Mucosa of descending colon (tissue), 3 donors: ENCODE measurements at regions not wholly inside any gene's neighbourhood (a gene's known extent, or its start where the extent isn't known, plus 50 kb on each side); places are given as distances from the start of the nearest gene placed in this dataset.

Experiments
- ATAC-seq: fragments of 200-7000 bp; cut with Tn5 transposase; one replicate; pipeline ENCODE4 v1.9.1; 2020; ENCODE audit warnings: mild to moderate bottlenecking, moderate library complexity
- DNase-seq, 3 donors: peaks; one replicate each; pipeline ENCODE4 v3.0.0-alpha.2; 2020
- H3K36me3 ChIP-seq: fragments of 200-600 bp; one replicate; pipeline ENCODE4 v1.8.0; 2021; ENCODE audit warnings: low read depth, mild to moderate bottlenecking
- H3K4me1 ChIP-seq: fragments of 200-600 bp; one replicate; pipeline ENCODE4 v1.8.0; 2021; ENCODE audit warnings: low read depth, mild to moderate bottlenecking
- H3K4me3 ChIP-seq: fragments of 200-600 bp; one replicate; pipeline ENCODE4 v1.8.0; 2021; ENCODE audit warnings: mild to moderate bottlenecking
- H3K9me3 ChIP-seq: fragments of 200-600 bp; one replicate; pipeline ENCODE4 v1.8.0; 2021; ENCODE audit warnings: mild to moderate bottlenecking
- intact Hi-C, 2 donors: fragments of 100-400 bp; cut with DNase I in 1 of 2; cut with micrococcal nuclease in 1 of 2; formaldehyde crosslinking; loops; one replicate each; pipeline versions ENCODE4 v1.11.0 to v1.11.1; 2022; cut with DNase I, micrococcal nuclease
- TF ChIP-seq, protein P1 (sequence below): fragments of 200-600 bp; IDR thresholded peaks from one replicate; pipeline ENCODE4 v1.8.0; 2022; ENCODE audit warnings: antibody characterized with exemption, mild to moderate bottlenecking
- donor health status: DM: no; HTN: no; CAD: no; lungs with moderate emphysema.
- donor health status: DM: no; HTN: no; CAD: no.
- donor health status: DM: no; HTN: yes; CAD: no.

DNA sequence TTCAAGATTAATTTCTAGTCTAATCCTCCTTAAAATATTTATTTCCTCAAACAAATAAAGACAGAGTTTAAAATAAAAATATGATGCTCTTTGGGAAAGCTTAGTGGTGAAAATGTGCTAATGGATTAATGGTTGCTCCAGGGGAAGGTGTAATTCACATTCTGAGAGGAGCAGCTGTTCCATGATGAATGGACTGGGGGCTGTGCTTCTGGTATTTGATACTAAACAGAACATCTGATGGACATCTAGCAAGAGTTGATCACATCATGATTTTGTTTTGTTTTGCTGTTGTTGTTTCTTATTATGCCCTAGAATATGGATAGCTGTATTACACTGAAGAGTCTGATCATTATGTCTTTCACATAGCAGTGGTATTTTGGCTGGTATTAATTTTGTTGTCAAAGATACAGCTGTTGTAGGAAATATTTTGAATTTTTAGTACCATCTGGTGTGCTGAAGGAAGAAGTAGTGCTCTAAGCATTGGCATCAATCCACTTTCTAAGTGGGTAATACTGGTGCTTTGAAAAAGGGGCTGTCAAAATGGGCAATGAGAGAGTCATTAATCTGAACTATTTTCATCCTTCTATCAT is 296.4 kb downstream of the ADAMTS20 start:
- H3K9me3 ChIP-seq, result peaks cover 3% of the 10 kb centered on the region
- H3K36me3 ChIP-seq, result no peaks in the 10 kb centered on the region
- H3K4me1 ChIP-seq, result no peaks in the 10 kb centered on the region
- no peak overlapping the region for H3K4me3 ChIP-seq
- TF ChIP-seq, protein P1, sequence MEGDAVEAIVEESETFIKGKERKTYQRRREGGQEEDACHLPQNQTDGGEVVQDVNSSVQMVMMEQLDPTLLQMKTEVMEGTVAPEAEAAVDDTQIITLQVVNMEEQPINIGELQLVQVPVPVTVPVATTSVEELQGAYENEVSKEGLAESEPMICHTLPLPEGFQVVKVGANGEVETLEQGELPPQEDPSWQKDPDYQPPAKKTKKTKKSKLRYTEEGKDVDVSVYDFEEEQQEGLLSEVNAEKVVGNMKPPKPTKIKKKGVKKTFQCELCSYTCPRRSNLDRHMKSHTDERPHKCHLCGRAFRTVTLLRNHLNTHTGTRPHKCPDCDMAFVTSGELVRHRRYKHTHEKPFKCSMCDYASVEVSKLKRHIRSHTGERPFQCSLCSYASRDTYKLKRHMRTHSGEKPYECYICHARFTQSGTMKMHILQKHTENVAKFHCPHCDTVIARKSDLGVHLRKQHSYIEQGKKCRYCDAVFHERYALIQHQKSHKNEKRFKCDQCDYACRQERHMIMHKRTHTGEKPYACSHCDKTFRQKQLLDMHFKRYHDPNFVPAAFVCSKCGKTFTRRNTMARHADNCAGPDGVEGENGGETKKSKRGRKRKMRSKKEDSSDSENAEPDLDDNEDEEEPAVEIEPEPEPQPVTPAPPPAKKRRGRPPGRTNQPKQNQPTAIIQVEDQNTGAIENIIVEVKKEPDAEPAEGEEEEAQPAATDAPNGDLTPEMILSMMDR, result no peak
- no peak for ATAC-seq
- no peak for DNase-seq
- intact Hi-C loops, result no loop called here

DNA sequence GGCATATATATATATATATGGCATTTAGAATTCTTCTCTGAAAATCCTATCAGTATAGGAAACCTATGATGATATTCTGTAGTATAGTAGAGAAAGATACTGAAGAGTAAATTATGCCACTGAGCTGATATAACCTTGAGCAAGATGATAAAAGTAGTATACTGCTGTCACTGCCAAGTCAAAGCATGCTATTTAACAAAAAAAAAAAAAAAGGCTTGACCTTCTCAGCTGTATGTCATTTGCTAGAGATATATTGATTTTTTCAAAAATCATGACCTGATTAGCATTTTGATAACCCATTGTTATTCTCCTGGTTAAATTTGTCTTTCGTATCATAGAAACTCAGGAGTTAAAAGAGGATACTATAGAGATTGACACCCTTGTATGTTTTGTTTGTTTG is 299.4 kb downstream of the ADAMTS20 start:
- no peaks in the 10 kb centered on the region for H3K4me1 ChIP-seq
- H3K4me3 ChIP-seq, result no peak overlapping the region
- H3K36me3 ChIP-seq, result no peaks in the 10 kb centered on the region
- ATAC-seq (no peak), DNase-seq (no peak)
- intact Hi-C loops, result no loop called here
- H3K9me3 ChIP-seq, result peaks cover 3% of the 10 kb centered on the region
- TF ChIP-seq, protein P1, result no peak

DNA sequence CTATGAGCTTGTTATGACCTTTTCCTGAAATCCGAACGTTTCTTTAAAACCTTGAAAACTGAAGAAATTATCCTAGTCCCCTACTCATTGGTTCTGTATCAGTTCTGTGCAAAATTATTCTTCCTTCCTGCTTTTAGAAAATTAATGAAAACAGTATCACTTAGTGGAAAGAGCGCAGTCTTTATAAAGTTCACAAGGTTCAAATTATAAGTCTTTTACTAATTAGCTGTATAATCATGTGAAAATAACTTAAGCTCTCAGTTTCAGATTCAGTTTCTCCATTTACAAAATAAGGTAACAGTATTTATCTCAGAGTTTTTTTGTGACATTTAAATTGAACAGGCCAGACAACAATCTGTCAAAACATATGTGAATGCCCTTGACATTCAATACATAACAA is 306.1 kb downstream of the ADAMTS20 start:
- intact Hi-C loops, result no loop called here
- no peak for DNase-seq
- Histone ChIP-seq H3K4me1 (no peaks in the 10 kb centered on the region), H3K36me3 (no peaks in the 10 kb centered on the region), H3K9me3 (no peaks in the 10 kb centered on the region), H3K4me3 (no peak overlapping the region)
- no peak for ATAC-seq
- TF ChIP-seq, protein P1, result no peak

DNA sequence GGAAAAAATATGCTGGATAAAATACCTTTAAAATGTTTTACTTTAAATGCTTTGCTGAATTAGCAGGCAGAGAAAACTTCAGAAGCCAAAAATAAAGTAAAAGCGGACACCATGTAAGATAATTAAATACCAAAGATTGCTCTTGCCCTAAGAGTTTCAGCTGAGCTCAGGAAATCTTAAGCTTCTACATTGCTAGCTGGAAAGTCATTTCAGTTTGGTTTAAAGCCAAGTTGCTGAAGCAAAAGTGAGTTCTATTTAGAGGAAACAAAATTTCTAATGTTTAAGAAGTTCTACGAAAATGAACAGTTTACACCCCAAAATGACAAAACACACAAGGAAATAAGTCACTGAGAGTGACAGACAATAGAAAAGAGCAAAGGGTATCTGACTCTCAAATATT is 310.0 kb downstream of the ADAMTS20 start:
- DNase-seq, result no peak
- TF ChIP-seq, protein P1, result no peak
- Histone ChIP-seq H3K36me3 (no peaks in the 10 kb centered on the region), H3K9me3 (peaks cover 7% of the 10 kb centered on the region), H3K4me1 (no peaks in the 10 kb centered on the region), H3K4me3 (no peak overlapping the region)
- intact Hi-C loops, result no loop called here
- no peak for ATAC-seq

DNA sequence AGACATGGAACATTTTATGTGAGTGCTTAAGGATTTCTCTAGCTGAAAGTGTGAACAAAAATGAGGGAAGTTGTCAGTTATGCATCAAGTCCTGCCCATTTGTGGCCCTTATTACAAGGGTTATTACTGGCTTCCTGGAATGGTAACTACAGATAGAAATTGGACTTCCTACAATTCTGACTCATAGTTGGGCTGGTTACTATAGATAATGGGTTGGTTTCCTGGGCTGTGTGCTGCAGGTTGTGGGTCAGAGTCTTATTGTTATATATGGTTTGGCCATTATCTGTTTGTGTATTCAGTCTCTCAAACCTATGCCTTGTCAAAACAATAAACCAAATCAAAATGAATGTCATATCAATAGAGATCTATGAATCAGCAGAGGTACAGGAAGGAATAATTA is 313.7 kb downstream of the ADAMTS20 start:
- DNase-seq (no peak), ATAC-seq (no peak)
- Histone ChIP-seq H3K4me3 (no peak overlapping the region), H3K36me3 (no peaks in the 10 kb centered on the region), H3K9me3 (peaks cover 7% of the 10 kb centered on the region), H3K4me1 (no peaks in the 10 kb centered on the region)
- intact Hi-C loops, result no loop called here
- TF ChIP-seq, protein P1, result no peak

DNA sequence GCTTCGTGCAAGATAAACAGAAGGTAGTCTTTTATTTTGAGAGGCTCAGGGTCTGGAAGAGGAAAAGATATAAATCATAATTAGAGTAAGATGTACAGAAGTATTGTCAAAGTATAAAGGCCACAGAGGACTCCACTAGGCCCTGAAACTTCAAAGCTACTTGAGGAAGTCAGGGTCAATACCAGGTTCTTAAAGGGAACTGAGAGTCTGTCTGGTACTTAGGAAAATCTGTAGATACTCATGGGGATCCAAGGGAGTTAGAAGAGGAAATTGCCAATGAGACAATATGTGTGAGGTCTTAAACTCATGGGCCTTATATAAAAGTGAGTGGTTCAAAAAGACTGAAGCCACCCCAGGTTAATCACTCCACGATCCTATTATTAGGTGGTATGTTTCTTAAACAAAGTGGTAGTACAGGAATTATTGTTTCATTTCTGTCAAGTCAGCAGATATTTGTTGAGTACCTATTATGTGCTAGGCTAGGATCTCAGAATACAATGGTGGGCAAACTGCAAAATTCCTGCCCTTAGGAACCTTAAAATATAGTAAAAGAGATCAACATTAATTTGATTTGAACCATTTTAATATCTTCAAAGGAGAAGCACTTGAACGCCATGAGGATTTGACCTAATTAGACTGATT is 314.6 kb downstream of the ADAMTS20 start:
- Histone ChIP-seq H3K36me3 (no peaks in the 10 kb centered on the region), H3K9me3 (peaks cover 7% of the 10 kb centered on the region), H3K4me1 (no peaks in the 10 kb centered on the region), H3K4me3 (no peak overlapping the region)
- TF ChIP-seq, protein P1, result no peak
- ATAC-seq (no peak), DNase-seq (no peak)
- intact Hi-C loops, result no loop called here
